Breast epithelium (tissue), 4 donors: ENCODE measurements at regions not wholly inside any gene's neighbourhood (a gene's known extent, or its start where the extent isn't known, plus 50 kb on each side); places are given as distances from the start of the nearest gene placed in this dataset.

Experiments
- DNase-seq, 2 donors: peaks; one replicate each; pipeline ENCODE4 v3.0.0-alpha.2; 2019; ENCODE audit warnings: low spot score in 2 of 2
- H3K27ac ChIP-seq, 2 donors: fragments of 200-600 bp; sonication (generic) in 1 of 2; one replicate each; pipeline ENCODE4 v1.5.1; 2016 to 2019; ENCODE audit warnings: mild to moderate bottlenecking in 1 of 2
- H3K27me3 ChIP-seq, 2 donors: fragments of 200-600 bp; sonication (generic) in 1 of 2; one replicate each; pipeline versions ENCODE4 v1.5.1 to v1.6.0; 2017 to 2019; ENCODE audit warnings: control low read depth in 1 of 2, mild to moderate bottlenecking in 1 of 2
- H3K36me3 ChIP-seq: fragments of 200-600 bp; one replicate; pipeline ENCODE4 v1.5.1; 2019
- H3K4me1 ChIP-seq, 2 donors: fragments of 200-600 bp; sonication (generic); one replicate each; pipeline ENCODE4 v1.5.1; 2016 to 2019; ENCODE audit warnings: control low read depth in 1 of 2
- H3K4me3 ChIP-seq, 3 donors: fragments of 200-600 bp; sonication (generic); 1 replicate in 2 of 3; 2 replicates in 1 of 3; pipeline ENCODE4 v1.5.1; 2016 to 2019; ENCODE audit warnings: mild to moderate bottlenecking in 3 of 3, moderate library complexity in 2 of 3
- H3K9me3 ChIP-seq, 2 donors: fragments of 200-600 bp; sonication (generic) in 1 of 2; one replicate each; pipeline ENCODE4 v1.5.1; 2016 to 2019; ENCODE audit warnings: control low read depth in 1 of 2
- POLR2A ChIP-seq: fragments of 450-650 bp; IDR thresholded peaks from one replicate; pipeline ENCODE4 v1.6.1; 2016; ENCODE audit warnings: antibody characterized with exemption, mild to moderate bottlenecking, moderate library complexity
- POLR2AphosphoS5 ChIP-seq, 3 donors: sonication (generic); formaldehyde crosslinking; IDR thresholded peaks; one replicate each; pipeline ENCODE4 v1.6.1; 2017; ENCODE audit warnings: antibody characterized with exemption in 3 of 3
- intact Hi-C: fragments of 100-400 bp; cut with DNase I; formaldehyde crosslinking; loops from one replicate; pipeline ENCODE4 v1.15.1; 2023; ENCODE audit warnings: low total_unique reads
- TF ChIP-seq, protein P1 (sequence below), 3 donors: fragments of 450-650 bp; IDR thresholded peaks; one replicate each; pipeline ENCODE4 v1.5.1; 2016 to 2017; ENCODE audit warnings: antibody characterized with exemption in 3 of 3, mild to moderate bottlenecking in 3 of 3, moderate library complexity in 3 of 3

DNA sequence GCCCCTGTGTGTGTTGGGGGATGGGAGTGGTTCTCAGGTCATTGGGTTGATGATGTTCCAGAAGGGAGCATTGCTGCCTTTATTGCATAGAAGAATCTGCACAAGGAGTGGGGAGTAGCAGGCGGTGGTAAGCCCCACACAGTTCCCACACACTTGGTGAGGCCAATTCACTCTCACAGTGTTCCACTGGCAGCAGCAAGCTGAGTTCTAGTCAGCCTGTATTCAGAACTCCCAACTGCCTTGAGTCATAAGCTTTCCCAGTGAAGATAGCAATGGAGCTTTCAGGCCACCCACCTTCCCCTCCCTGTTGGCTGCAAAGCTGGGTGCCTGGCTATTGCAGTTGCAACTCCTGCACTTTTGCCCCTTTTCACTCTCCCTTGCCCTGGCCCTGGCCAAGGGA lies 181.1 kb upstream of the RBMS3 start:
- Histone ChIP-seq H3K4me3 (no peak overlapping the region), H3K36me3 (no peaks in the 10 kb centered on the region), H3K27ac (no peak overlapping the region), H3K9me3 (peaks cover 0 to 22% of the 10 kb centered on the region in 2 donors), H3K4me1 (no peaks in the 10 kb centered on the region), H3K27me3 (no peaks in the 10 kb centered on the region)
- DNase-seq: no peak
- TF ChIP-seq POLR2AphosphoS5 (IDR thresholded peaks at IDR 0.05) (no peak), POLR2A (no peak)
- TF ChIP-seq, protein P1, sequence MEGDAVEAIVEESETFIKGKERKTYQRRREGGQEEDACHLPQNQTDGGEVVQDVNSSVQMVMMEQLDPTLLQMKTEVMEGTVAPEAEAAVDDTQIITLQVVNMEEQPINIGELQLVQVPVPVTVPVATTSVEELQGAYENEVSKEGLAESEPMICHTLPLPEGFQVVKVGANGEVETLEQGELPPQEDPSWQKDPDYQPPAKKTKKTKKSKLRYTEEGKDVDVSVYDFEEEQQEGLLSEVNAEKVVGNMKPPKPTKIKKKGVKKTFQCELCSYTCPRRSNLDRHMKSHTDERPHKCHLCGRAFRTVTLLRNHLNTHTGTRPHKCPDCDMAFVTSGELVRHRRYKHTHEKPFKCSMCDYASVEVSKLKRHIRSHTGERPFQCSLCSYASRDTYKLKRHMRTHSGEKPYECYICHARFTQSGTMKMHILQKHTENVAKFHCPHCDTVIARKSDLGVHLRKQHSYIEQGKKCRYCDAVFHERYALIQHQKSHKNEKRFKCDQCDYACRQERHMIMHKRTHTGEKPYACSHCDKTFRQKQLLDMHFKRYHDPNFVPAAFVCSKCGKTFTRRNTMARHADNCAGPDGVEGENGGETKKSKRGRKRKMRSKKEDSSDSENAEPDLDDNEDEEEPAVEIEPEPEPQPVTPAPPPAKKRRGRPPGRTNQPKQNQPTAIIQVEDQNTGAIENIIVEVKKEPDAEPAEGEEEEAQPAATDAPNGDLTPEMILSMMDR (IDR thresholded peaks at IDR 0.05): no peak
- intact Hi-C loops: no loop called here

DNA sequence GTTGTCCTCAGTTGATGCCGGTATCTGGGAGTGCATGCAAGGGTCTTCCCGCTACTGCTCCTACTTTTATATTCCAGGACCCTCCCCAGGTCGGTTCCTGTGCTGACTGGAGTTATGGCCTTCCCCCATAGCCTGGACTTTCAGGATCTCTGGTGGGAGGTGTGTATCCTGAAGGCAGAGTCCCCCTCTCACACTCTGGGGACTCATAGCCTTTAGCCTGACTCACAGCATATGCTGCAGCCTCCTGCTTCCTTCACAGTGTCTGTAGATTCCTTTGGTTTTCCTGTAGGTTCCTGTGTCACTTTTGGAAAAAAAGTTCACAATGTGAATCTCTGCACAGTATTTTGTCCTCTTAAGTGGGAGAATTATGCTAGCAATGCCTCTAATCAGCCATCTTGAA lies 180.6 kb upstream of the RBMS3 start:
- H3K36me3 ChIP-seq: no peaks in the 10 kb centered on the region
- H3K4me1 ChIP-seq: no peaks in the 10 kb centered on the region
- no peak overlapping the region for H3K4me3 ChIP-seq
- intact Hi-C loops: no loop called here
- TF ChIP-seq, protein P1 (IDR thresholded peaks at IDR 0.05): no peak
- TF ChIP-seq POLR2A (no peak), POLR2AphosphoS5 (IDR thresholded peaks at IDR 0.05) (no peak)
- no peak for DNase-seq
- peaks cover 0 to 22% of the 10 kb centered on the region in 2 donors for H3K9me3 ChIP-seq
- H3K27ac ChIP-seq: no peak overlapping the region
- H3K27me3 ChIP-seq: no peaks in the 10 kb centered on the region

DNA sequence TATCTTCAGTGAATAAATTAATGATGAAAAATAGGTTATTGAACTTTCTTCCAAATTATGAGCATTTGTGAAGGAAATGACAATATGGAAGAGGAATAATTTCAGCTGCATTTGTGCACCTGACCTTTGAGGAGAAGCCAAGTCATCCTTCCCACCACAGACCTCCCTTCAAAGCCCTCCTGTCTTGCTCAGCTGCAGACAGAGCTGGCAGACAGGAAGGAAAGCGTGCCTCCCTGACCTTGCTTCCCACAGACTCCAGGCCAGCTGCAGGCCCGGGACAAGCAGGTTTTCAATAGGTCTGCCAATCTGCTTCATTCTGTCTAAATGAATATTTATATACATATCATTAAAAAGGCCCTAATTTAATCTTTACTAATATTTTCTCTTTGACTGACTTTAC lies 152.9 kb upstream of the RBMS3 start:
- no peaks in the 10 kb centered on the region for H3K9me3 ChIP-seq
- H3K27ac ChIP-seq: no peak overlapping the region
- no peaks in the 10 kb centered on the region for H3K27me3 ChIP-seq
- no peaks in the 10 kb centered on the region for H3K4me1 ChIP-seq
- no peaks in the 10 kb centered on the region for H3K36me3 ChIP-seq
- no peak for TF ChIP-seq POLR2A
- TF ChIP-seq, protein P1 (IDR thresholded peaks at IDR 0.05): no peak
- TF ChIP-seq POLR2AphosphoS5 (IDR thresholded peaks at IDR 0.05): no peak
- intact Hi-C loops: no loop called here
- no peak overlapping the region for H3K4me3 ChIP-seq
- DNase-seq: no peak

DNA sequence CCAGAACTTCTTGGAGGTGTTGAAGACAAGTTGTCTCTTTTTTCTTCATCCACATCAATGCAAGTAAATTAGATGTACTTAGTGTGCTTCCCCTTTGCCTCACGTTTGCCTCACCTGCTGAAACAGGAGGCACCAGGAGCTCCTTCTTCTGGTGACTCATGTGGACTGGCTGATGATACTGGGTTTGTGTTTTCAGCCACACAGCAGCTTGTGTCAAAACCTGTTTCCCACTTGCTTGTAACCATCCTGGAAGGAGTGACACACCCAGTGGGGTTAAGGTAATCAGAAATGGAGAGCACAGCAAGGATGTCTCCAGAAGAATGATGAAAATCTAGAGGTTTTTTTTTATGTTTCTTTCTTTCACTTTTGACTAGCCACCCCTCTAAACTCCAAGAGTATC lies 143.3 kb upstream of the RBMS3 start:
- TF ChIP-seq POLR2AphosphoS5 (IDR thresholded peaks at IDR 0.05) (no peak), POLR2A (no peak)
- TF ChIP-seq, protein P1 (IDR thresholded peaks at IDR 0.05): no peak
- Histone ChIP-seq H3K4me1 (no peaks in the 10 kb centered on the region), H3K9me3 (no peaks in the 10 kb centered on the region), H3K27me3 (no peaks in the 10 kb centered on the region), H3K36me3 (no peaks in the 10 kb centered on the region), H3K27ac (no peak overlapping the region), H3K4me3 (no peak overlapping the region)
- intact Hi-C loops: no loop called here
- DNase-seq: no peak

DNA sequence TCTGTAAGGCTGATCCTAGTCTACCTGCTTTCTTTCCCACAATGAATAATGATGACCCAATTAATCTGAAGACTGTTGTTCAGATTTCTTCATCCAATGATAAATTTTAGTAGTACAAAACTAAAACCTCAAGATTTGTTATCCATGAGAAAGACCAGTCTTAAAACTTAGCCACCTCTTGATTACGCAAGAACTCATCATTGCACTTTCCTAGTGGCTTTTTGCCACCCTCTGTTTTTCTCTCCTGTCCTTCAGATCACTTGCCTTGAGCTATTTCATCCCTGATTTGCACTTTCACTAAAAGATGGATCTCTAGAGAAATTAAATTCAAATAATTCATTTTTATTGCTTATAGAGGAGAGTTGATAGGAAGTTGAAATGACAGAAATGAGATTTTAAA lies 142.7 kb upstream of the RBMS3 start:
- no peaks in the 10 kb centered on the region for H3K9me3 ChIP-seq
- H3K27me3 ChIP-seq: no peaks in the 10 kb centered on the region
- DNase-seq: no peak
- no peak for TF ChIP-seq POLR2A
- TF ChIP-seq, protein P1 (IDR thresholded peaks at IDR 0.05): no peak
- TF ChIP-seq POLR2AphosphoS5 (IDR thresholded peaks at IDR 0.05): no peak
- no peak overlapping the region for H3K27ac ChIP-seq
- no peaks in the 10 kb centered on the region for H3K4me1 ChIP-seq
- H3K4me3 ChIP-seq: no peak overlapping the region
- H3K36me3 ChIP-seq: no peaks in the 10 kb centered on the region
- intact Hi-C loops: no loop called here
